ENCODE measurements at regions not wholly inside any gene's neighbourhood (a gene's known extent, or its start where the extent isn't known, plus 50 kb on each side); places are given as distances from the start of the nearest gene placed in this dataset.

- no peak for TF ChIP-seq EZH2 (IDR thresholded peaks at IDR 0.05; ENCODE audit: borderline replicate concordance, insufficient read depth, low read depth, low read length, poor library complexity, severe bottlenecking)
- intact Hi-C loops (cut with micrococcal nuclease), result no loop called here
- no peaks in the 10 kb centered on the region for H3K79me2 ChIP-seq (ENCODE audit: control insufficient read depth, insufficient read depth, low read length)
- no peaks in the 10 kb centered on the region for H3K4me1 ChIP-seq (ENCODE audit: control insufficient read depth in 2 of 2, insufficient read depth in 2 of 2, low read length in 2 of 2)
- DNase-seq (no peak), ATAC-seq (ENCODE audit: low read depth) (no peak)
- H3K27ac ChIP-seq (ENCODE audit: low read length in 2 of 2), result no peak overlapping the region
- Mint-ChIP-seq H3K4me1 (no peaks in the 10 kb centered on the region), H3K27me3 (no peaks in the 10 kb centered on the region), H3K4me3 (no peak overlapping the region), H3K27ac (no peak overlapping the region), H3K9me3 (ENCODE audit: insufficient read depth) (peaks cover 1% of the 10 kb centered on the region)
- H2AFZ ChIP-seq (ENCODE audit: insufficient read depth, low read depth, low read length, poor library complexity, severe bottlenecking), result no peak overlapping the region
- ChIA-PET CTCF (no interaction called here), POLR2A (no interaction called here)
- H3K4me2 ChIP-seq (replicated peaks; ENCODE audit: low read depth, low read length, poor library complexity, severe bottlenecking), result no peak overlapping the region
- no peaks in the 10 kb centered on the region for H3K9me3 ChIP-seq (ENCODE audit: control extremely low read depth in 1 of 3, control insufficient read depth in 2 of 3, insufficient read depth in 1 of 3, low read length in 2 of 3)
- H3K9ac ChIP-seq (ENCODE audit: low read length), result no peak overlapping the region
- no peaks in the 10 kb centered on the region for H3K27me3 ChIP-seq (replicated peaks in 1 of 4; ENCODE audit: control extremely low read depth in 1 of 4, control insufficient read depth in 3 of 4, insufficient read depth in 4 of 4, low read length in 3 of 4)
- no peak overlapping the region for H3K4me3 ChIP-seq (ENCODE audit: control extremely low read depth in 1 of 5, extremely low read depth in 1 of 5, insufficient read depth in 1 of 5, low read depth in 2 of 5, low read length in 4 of 5)
- no peaks in the 10 kb centered on the region for H3K36me3 ChIP-seq (replicated peaks in 1 of 2; ENCODE audit: control extremely low read depth in 1 of 2, control insufficient read depth in 1 of 2, extremely low read depth in 1 of 2, insufficient read depth in 2 of 2, low read length in 1 of 2)
- H4K20me1 ChIP-seq (ENCODE audit: control insufficient read depth, insufficient read depth, low read length, poor library complexity, severe bottlenecking), result no peaks in the 10 kb centered on the region
- 100% methylated on average over 1 of the region's 2 CpGs for WGBS (ENCODE audit: insufficient coverage)
Observed at GRCh38 chr10:65802391-65802790, 1123.4 kb upstream of the LRRTM3 start.

GRCh38 chr10:65805511-65805910, 1120.3 kb upstream of the LRRTM3 start:
- Mint-ChIP-seq H3K27me3 (no peaks in the 10 kb centered on the region), H3K4me3 (no peak overlapping the region), H3K4me1 (no peaks in the 10 kb centered on the region), H3K9me3 (ENCODE audit: insufficient read depth) (no peaks in the 10 kb centered on the region), H3K27ac (no peak overlapping the region)
- intact Hi-C loops (cut with micrococcal nuclease), result no loop called here
- H3K4me3 ChIP-seq (ENCODE audit: control extremely low read depth in 1 of 5, extremely low read depth in 1 of 5, insufficient read depth in 1 of 5, low read depth in 2 of 5, low read length in 4 of 5), result no peak overlapping the region
- POLR2A ChIA-PET, result no interaction called here
- no peak overlapping the region for H2AFZ ChIP-seq (ENCODE audit: insufficient read depth, low read depth, low read length, poor library complexity, severe bottlenecking)
- no CpG with 5 or more reads among the region's 1 CpG for WGBS (ENCODE audit: insufficient coverage)
- no peak overlapping the region for H3K9ac ChIP-seq (ENCODE audit: low read length)
- ATAC-seq (ENCODE audit: low read depth) (no peak), DNase-seq (no peak)
- H3K79me2 ChIP-seq (ENCODE audit: control insufficient read depth, insufficient read depth, low read length), result no peaks in the 10 kb centered on the region
- H4K20me1 ChIP-seq (ENCODE audit: control insufficient read depth, insufficient read depth, low read length, poor library complexity, severe bottlenecking), result no peaks in the 10 kb centered on the region
- H3K27ac ChIP-seq (ENCODE audit: low read length in 2 of 2), result no peak overlapping the region
- H3K27me3 ChIP-seq (replicated peaks in 1 of 4; ENCODE audit: control extremely low read depth in 1 of 4, control insufficient read depth in 3 of 4, insufficient read depth in 4 of 4, low read length in 3 of 4), result no peaks in the 10 kb centered on the region
- H3K4me2 ChIP-seq (replicated peaks; ENCODE audit: low read depth, low read length, poor library complexity, severe bottlenecking), result no peak overlapping the region
- no peaks in the 10 kb centered on the region for H3K4me1 ChIP-seq (ENCODE audit: control insufficient read depth in 2 of 2, insufficient read depth in 2 of 2, low read length in 2 of 2)
- CTCF ChIA-PET, result no interaction called here
- no peak for TF ChIP-seq EZH2 (IDR thresholded peaks at IDR 0.05; ENCODE audit: borderline replicate concordance, insufficient read depth, low read depth, low read length, poor library complexity, severe bottlenecking)
- TF ChIP-seq CTCF (IDR thresholded peaks at IDR 0.05), result no peak
- H3K36me3 ChIP-seq (replicated peaks in 1 of 2; ENCODE audit: control extremely low read depth in 1 of 2, control insufficient read depth in 1 of 2, extremely low read depth in 1 of 2, insufficient read depth in 2 of 2, low read length in 1 of 2), result no peaks in the 10 kb centered on the region
- H3K9me3 ChIP-seq (ENCODE audit: control extremely low read depth in 1 of 3, control insufficient read depth in 2 of 3, insufficient read depth in 1 of 3, low read length in 2 of 3), result no peaks in the 10 kb centered on the region

Measured in B cell (primary cell).